Activated CD8-positive, alpha-beta T cell treated with anti-CD3 and anti-CD28 coated beads, Interleukin-2, amount 10 ng/mL, durations not matched to agents 7 days and 5 days (primary cell): ENCODE measurements at regions not wholly inside any gene's neighbourhood (a gene's known extent, or its start where the extent isn't known, plus 50 kb on each side); places are given as distances from the start of the nearest gene placed in this dataset.

Source experiments
- ATAC-seq: fragments of 150-1000 bp; cut with Tn5 transposase; one replicate; pipeline ENCODE4 v1.10.0; 2021; ENCODE audit warnings: moderate library complexity
- CTCF ChIA-PET: fragments of 350-600 bp; sonication (Branson Sonifier 250); formaldehyde crosslinking; loops from one replicate; lab custom pipeline; 2021; ENCODE audit warnings: antibody characterized with exemption; lab: Charles Lee
- POLR2A ChIA-PET: fragments of 350-600 bp; sonication (Branson Sonifier 250); formaldehyde crosslinking; loops from one replicate; lab custom pipeline; 2021; ENCODE audit warnings: antibody characterized with exemption; lab: Charles Lee
- DNase-seq: peaks from one replicate; pipeline ENCODE4 v3.0.0-alpha.2; 2020
- H3K27ac Mint-ChIP-seq: one replicate; pipeline ENCODE4 v1.8.0; 2021; ENCODE audit warnings: mild to moderate bottlenecking, mixed read lengths
- H3K27me3 Mint-ChIP-seq: one replicate; pipeline ENCODE4 v1.8.0; 2021; ENCODE audit warnings: low read depth, mixed read lengths
- H3K36me3 Mint-ChIP-seq: one replicate; pipeline ENCODE4 v1.8.0; 2021; ENCODE audit warnings: low read depth, mixed read lengths
- H3K4me1 Mint-ChIP-seq: one replicate; pipeline ENCODE4 v1.8.0; 2021; ENCODE audit warnings: low read depth, mixed read lengths
- H3K4me3 Mint-ChIP-seq: one replicate; pipeline ENCODE4 v1.8.0; 2021; ENCODE audit warnings: mild to moderate bottlenecking, mixed read lengths
- H3K9me3 Mint-ChIP-seq: one replicate; pipeline ENCODE4 v1.8.0; 2022; ENCODE audit warnings: mixed read lengths; ENCODE audit not compliant: insufficient read depth

DNA sequence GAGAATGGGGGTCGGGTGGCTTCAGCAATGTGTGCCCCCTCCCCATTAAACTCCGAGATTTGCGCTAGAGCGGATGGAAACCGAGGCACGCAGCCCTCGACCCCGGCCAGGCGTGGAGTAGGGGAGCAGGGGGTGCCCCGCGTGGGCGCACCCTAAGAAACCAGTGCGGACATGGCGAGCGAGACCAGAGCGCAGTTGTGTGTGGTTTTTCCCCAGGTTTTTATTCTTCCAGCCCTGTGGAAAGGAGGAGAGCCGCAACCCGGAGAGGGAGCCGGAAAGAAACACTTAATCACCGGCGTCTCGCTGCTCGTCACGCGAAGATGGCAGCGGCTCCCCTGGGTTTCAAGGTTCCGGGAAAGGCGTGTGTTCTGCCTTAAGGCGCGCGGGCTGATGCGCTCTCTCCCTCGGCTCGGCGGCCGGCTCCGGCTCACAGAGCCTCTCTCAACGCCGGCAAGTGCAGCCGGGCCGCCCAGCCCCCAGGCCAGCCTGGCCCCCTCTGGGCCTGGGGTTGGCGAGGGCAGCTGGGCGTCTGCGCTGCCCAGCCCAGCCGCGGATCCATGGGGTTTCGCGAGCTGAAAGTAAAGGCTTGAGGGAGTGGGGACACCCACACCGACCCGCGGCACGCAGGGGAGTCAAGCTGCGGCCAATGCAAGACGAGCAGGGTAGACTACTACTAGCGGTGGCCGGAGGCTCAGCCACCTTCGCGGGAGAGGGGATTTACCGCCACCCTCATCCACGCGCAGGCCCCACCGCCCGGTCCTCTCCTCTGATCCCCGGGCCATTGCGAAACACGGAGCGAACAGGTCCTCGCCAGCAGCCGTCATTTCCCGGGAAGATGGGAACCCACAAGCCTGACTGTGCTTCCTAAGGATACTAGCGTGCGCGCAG lies 74.0 kb upstream of the BCOR start:
- peaks cover 57% of the 10 kb centered on the region for H3K4me1 Mint-ChIP-seq
- H3K4me3 Mint-ChIP-seq = peak overlapping the region; percentile 78
- POLR2A ChIA-PET = interaction anchor here (0.6 to 7.6 kb wide), 6 partner anchors 66 to 316 kb away, joined by 3 to 73 read pairs (median 4); partner anchors contain the start of gene BCOR
- no peaks in the 10 kb centered on the region for H3K27me3 Mint-ChIP-seq
- DNase-seq (no peak), ATAC-seq (no peak)
- H3K27ac Mint-ChIP-seq = peak overlapping the region; percentile 96
- CTCF ChIA-PET = no interaction called here
- no peaks in the 10 kb centered on the region for H3K9me3 Mint-ChIP-seq
- H3K36me3 Mint-ChIP-seq = no peaks in the 10 kb centered on the region

DNA sequence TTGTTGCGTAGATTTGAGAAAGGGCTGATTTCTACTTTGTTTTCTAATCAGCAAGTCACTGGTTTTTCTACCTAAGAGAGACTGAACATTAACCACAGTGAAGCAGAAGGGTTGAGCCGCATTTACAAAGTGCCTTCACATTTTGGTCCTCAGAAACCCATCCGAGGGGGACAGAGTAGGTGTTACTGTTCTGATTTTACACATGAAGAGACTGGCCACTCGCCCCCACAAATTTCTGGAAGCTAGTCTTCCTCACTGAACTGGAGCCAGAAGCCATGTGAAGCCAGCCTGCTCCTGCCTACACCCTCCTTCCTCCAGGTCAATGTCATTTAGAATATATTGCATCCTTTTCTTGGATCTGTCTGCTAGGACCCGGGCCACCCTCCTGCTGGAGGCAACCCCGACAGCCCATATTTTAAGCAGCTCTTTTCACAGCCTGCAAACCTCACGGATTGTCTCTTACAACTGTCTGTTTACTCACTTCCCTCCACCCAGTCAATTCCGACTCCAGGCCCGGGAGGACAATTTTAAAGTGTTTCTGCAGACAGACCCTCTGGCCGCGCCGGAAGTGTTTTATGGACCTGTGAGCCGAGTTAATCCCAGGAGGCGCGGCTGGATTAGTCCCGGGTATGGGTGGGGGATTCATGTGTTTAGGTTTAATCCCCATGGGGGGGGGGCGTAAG lies 73.2 kb upstream of the BCOR start:
- Mint-ChIP-seq H3K4me3 (peak overlapping the region; percentile 78), H3K36me3 (no peaks in the 10 kb centered on the region), H3K9me3 (no peaks in the 10 kb centered on the region), H3K27me3 (no peaks in the 10 kb centered on the region), H3K4me1 (peaks cover 65% of the 10 kb centered on the region), H3K27ac (peak overlapping the region; percentile 96)
- ATAC-seq (no peak), DNase-seq (no peak)
- POLR2A ChIA-PET = interaction anchor here (0.6 to 7.6 kb wide), 6 partner anchors 66 to 315 kb away, joined by 3 to 73 read pairs (median 4); partner anchors contain the start of gene BCOR
- CTCF ChIA-PET = interaction anchor here (0.7 kb wide), 1 partner anchor 73 kb away, joined by 3 read pairs; no protein-coding TSS in a partner anchor

DNA sequence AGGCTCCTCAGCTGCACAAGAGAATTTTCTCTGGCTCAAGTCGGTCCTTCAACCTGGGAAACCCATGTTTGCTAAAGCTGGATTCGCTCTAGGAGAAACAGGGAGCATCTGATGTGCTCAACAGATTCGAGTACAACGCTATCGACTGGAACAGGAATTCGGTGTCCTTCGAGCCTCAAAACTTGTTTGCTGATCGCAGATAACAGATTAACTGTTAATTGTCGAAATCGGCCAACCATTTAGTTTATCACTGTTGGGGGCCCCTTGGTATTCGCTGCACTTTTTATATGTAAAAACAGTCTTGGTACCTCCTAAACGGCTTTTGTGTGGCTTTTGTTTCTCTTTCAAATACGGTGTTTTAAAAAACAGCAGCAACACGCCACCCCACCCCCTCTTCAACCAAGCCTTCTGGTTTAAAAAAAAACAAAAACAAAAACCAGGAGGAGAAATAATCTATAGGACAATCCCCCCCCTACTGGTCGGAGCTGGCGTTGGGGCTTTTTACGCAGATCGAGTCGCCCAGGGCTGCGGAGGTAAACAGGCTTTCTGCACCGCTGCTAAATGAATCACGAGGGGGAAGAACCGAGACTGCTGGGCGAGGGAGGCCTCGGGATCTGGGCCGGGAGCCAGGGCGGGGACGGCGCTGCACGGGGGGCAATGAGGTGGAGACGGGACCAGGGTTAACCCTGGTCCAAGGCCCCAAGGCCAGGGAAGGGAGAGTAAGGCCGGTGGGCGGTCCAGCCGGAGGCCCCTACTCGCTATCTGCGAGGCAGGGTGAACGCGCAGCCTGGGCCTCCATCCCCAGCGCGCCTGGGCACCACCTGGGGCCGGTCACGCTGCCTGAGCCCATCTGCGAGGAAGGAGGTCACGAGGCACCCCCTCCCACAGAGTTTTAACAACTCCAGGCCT lies 71.7 kb upstream of the BCOR start:
- POLR2A ChIA-PET = interaction anchor here (0.6 to 7.6 kb wide), 12 partner anchors 17 to 972 kb away, joined by 3 to 73 read pairs (median 3); partner anchors contain the start of gene BCOR
- no peaks in the 10 kb centered on the region for H3K27me3 Mint-ChIP-seq
- H3K4me1 Mint-ChIP-seq = peaks cover 67% of the 10 kb centered on the region
- ATAC-seq = peak; percentile 62
- H3K36me3 Mint-ChIP-seq = no peaks in the 10 kb centered on the region
- H3K27ac Mint-ChIP-seq = peak overlapping the region; percentile 96
- DNase-seq = peak; percentile 89
- H3K4me3 Mint-ChIP-seq = peak overlapping the region; percentile 78
- CTCF ChIA-PET = interaction anchor here (0.9 to 1.2 kb wide), 6 partner anchors 16 to 439 kb away, joined by 3 read pairs; partner anchors contain the start of gene BCOR
- H3K9me3 Mint-ChIP-seq = no peaks in the 10 kb centered on the region

DNA sequence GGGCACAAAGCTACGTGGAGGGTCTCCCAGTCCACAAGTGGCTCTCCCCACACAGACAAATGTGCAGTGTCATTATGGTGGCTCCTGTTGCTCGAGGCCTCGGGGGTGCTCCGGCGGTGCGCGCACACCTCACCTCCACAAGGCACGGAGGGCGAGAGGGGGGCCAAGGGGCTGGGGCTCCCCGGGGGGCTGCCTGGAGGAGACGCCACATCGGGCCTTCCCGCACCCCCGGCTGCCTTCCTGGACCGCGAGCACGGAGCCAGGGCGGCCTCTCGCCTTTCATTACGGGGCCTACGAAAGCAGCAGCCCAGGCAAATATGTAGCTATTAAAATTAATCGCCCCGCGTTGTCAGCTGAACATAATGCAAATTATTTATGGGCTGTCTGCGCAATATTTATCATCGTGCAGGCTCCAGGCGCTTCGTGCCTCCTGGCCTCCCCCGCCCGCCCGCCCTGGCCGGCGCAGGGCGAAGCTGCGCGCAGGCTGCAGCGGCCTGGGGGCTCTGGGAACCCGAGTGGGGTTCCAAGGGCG lies 70.8 kb upstream of the BCOR start:
- ATAC-seq (no peak), DNase-seq (no peak)
- H3K36me3 Mint-ChIP-seq = no peaks in the 10 kb centered on the region
- H3K9me3 Mint-ChIP-seq = no peaks in the 10 kb centered on the region
- peaks cover 59% of the 10 kb centered on the region for H3K4me1 Mint-ChIP-seq
- CTCF ChIA-PET = interaction anchor here (0.9 to 1.2 kb wide), 6 partner anchors 64 to 438 kb away, joined by 3 read pairs; partner anchors contain the start of gene BCOR
- H3K27me3 Mint-ChIP-seq = no peaks in the 10 kb centered on the region
- H3K27ac Mint-ChIP-seq = peak overlapping the region; percentile 96
- POLR2A ChIA-PET = interaction anchor here (0.8 to 7.6 kb wide), 6 partner anchors 8 to 395 kb away, joined by 3 to 73 read pairs (median 9); partner anchors contain the start of gene BCOR
- peak overlapping the region; percentile 69 for H3K4me3 Mint-ChIP-seq

DNA sequence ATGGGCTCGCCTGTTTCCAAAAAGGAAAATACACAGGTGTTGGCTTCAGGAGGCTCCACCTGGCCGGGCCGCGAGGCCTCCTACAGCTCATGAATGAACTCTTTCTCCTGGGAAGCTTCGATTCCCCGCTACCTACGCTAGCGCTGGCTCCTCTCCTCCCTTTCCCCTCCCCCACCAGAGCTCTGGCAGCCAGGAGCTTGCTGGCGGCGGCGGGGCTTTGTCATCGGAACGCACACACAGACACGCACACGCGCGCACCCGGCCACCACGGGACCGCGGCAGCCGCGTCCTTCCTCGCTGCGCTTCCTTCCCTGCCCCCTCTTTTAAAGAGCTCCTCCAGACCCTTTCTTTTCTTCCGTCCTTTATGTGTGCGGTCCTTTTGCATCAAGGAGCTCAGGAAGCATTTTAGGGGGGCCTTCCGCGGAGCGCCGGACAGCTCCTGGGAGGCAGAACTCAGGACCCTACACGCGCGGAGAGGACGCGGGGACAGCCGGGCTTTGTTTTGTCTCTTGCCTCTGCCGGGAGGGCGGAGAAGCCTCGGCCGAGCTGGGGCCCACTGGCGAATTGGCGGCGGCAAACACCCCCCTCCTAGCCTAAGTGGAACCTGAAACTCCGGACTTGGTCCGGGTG lies 70.2 kb upstream of the BCOR start:
- ChIA-PET CTCF (interaction anchor here (1.2 kb wide), 3 partner anchors 64 to 354 kb away, joined by 3 read pairs; no protein-coding TSS in a partner anchor), POLR2A (interaction anchor here (0.5 to 7.6 kb wide), 6 partner anchors 8 to 298 kb away, joined by 4 to 73 read pairs (median 9); partner anchors contain the start of gene BCOR)
- Mint-ChIP-seq H3K27ac (peak overlapping the region; percentile 83), H3K4me3 (peak overlapping the region; percentile 69), H3K4me1 (peaks cover 53% of the 10 kb centered on the region), H3K36me3 (no peaks in the 10 kb centered on the region), H3K9me3 (no peaks in the 10 kb centered on the region), H3K27me3 (no peaks in the 10 kb centered on the region)
- DNase-seq (no peak), ATAC-seq (no peak)

DNA sequence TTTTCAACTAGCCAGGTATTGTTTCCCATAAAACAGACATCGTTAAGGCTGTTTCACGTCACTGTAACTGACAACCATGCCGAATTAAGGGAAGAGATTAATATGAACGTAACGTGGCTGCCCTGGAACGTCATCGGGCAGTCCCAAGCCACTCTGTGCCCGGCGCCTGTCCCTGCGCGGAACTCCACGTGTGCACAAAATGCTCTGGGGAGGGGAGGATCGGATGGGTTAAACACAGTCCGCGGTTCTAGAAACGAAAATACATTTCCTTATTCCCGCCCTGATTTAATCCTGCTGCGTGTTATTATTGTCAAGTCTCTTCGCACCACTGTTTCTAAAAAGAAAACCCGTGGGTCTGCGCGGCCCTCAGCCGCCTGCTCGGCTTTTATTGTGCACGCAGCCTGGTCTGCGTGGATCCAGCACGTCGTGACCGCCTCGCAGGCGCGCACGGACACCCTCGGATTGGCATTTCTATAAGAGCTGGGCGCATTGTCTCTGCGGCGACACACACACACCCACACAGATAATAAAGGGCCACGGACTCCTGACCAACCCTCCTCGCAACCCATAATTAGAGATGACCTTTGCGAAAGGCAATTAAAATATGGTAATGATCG lies 69.6 kb upstream of the BCOR start:
- no peak for ATAC-seq
- H3K9me3 Mint-ChIP-seq = no peaks in the 10 kb centered on the region

DNA sequence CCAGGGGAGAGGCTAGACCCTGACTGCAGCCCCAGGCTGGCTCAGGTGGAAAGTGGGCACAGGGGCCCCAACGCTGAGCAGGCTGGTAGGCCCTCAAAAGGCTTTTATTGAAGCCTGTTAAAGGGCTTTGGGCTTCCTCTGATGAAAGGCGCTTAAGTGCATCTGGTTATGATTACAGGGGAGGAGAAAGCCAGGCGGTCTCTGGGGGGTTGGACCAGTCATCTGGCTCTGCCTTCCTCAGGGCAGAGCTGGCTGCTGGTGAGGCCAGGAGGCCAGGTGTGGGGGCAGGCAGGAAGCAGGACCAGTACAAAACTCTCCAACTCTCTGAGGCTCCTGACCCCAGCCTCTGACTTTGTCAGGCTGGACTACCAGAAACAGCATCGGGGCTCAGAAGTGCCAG lies 68.8 kb upstream of the BCOR start:
- ChIA-PET POLR2A (interaction anchor here (0.6 to 7.6 kb wide), 3 partner anchors 9 to 69 kb away, joined by 3 to 73 read pairs (median 13); partner anchors contain the start of gene BCOR), CTCF (no interaction called here)
- H3K36me3 Mint-ChIP-seq = no peaks in the 10 kb centered on the region
- H3K4me3 Mint-ChIP-seq = peak overlapping the region; percentile 23
- H3K27me3 Mint-ChIP-seq = no peaks in the 10 kb centered on the region
- DNase-seq (no peak), ATAC-seq (no peak)
- H3K4me1 Mint-ChIP-seq = peaks cover 56% of the 10 kb centered on the region
- H3K9me3 Mint-ChIP-seq = no peaks in the 10 kb centered on the region
- H3K27ac Mint-ChIP-seq = peak overlapping the region; percentile 83

More for the DNA sequence above, 69.6 kb upstream of the BCOR start:
- Mint-ChIP-seq H3K27ac (peak overlapping the region; percentile 83), H3K4me1 (peaks cover 54% of the 10 kb centered on the region), H3K36me3 (no peaks in the 10 kb centered on the region), H3K4me3 (peak overlapping the region; percentile 69), H3K27me3 (no peaks in the 10 kb centered on the region)
- CTCF ChIA-PET = interaction anchor here (1.2 kb wide), 2 partner anchors 63 to 353 kb away, joined by 3 read pairs; no protein-coding TSS in a partner anchor
- DNase-seq = no peak
- POLR2A ChIA-PET = interaction anchor here (0.5 to 7.6 kb wide), 5 partner anchors 9 to 298 kb away, joined by 4 to 73 read pairs (median 11); partner anchors contain the start of gene BCOR

DNA sequence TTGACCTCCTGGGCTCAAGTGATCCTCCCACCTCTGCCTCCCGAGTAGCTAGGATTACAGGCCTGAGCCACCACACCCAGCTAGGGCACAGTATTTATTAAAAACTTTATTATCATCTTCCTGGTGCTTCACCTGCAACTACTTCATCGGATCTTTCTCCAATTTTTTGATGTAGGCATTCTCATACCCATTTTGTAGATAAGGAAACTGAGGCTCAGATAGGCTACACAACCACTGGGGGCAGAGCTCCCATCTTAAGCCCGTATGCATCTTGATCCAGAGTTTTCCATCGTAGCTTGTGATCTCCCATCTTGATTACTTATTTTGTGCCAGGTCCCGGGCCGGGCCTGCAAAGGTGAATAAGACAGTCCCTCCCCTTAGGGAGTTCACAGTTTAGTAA lies 68.1 kb upstream of the BCOR start:
- Mint-ChIP-seq H3K4me1 (peaks cover 49% of the 10 kb centered on the region), H3K36me3 (no peaks in the 10 kb centered on the region), H3K4me3 (no peak overlapping the region), H3K9me3 (no peaks in the 10 kb centered on the region), H3K27me3 (no peaks in the 10 kb centered on the region), H3K27ac (no peak overlapping the region)
- DNase-seq = no peak
- POLR2A ChIA-PET = interaction anchor here (3.6 to 7.6 kb wide), 2 partner anchors 10 to 68 kb away, joined by 13 to 73 read pairs; partner anchors contain the start of gene BCOR
- no peak for ATAC-seq
- CTCF ChIA-PET = interaction anchor here (1.2 kb wide), 1 partner anchor 11 kb away, joined by 3 read pairs; no protein-coding TSS in a partner anchor

DNA sequence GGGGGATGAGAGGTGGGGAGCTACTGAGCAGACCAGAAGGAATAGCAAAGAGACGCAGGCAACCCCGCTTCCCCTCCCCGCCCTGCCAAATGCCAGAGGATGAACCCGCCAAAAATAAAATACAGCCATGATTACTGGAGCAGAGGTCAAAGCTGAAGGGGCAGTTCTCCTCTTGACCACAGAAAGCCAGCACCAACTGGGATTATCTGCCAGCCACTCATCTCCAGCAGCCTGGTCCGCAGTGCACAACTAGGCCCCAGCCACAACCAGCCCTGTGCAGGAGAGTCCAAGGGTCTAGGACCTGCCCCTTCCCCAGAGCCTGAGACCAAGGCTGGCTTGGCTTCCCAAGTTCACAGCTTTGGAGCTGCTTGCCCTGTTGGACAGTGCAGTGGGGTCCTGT lies 67.4 kb upstream of the BCOR start:
- H3K27me3 Mint-ChIP-seq = no peaks in the 10 kb centered on the region
- H3K36me3 Mint-ChIP-seq = no peaks in the 10 kb centered on the region
- peaks cover 43% of the 10 kb centered on the region for H3K4me1 Mint-ChIP-seq
- ATAC-seq = no peak
- no peak for DNase-seq
- H3K9me3 Mint-ChIP-seq = no peaks in the 10 kb centered on the region
- no peak overlapping the region for H3K27ac Mint-ChIP-seq
- POLR2A ChIA-PET = interaction anchor here (1.1 to 3.6 kb wide), 2 partner anchors 11 to 12 kb away, joined by 4 to 13 read pairs; no protein-coding TSS in a partner anchor
- no peak overlapping the region for H3K4me3 Mint-ChIP-seq
- CTCF ChIA-PET = interaction anchor here (1.2 kb wide), 1 partner anchor 12 kb away, joined by 3 read pairs; no protein-coding TSS in a partner anchor
